ENCODE measurements at regions not wholly inside any gene's neighbourhood (a gene's known extent, or its start where the extent isn't known, plus 50 kb on each side); places are given as distances from the start of the nearest gene placed in this dataset.

DNA sequence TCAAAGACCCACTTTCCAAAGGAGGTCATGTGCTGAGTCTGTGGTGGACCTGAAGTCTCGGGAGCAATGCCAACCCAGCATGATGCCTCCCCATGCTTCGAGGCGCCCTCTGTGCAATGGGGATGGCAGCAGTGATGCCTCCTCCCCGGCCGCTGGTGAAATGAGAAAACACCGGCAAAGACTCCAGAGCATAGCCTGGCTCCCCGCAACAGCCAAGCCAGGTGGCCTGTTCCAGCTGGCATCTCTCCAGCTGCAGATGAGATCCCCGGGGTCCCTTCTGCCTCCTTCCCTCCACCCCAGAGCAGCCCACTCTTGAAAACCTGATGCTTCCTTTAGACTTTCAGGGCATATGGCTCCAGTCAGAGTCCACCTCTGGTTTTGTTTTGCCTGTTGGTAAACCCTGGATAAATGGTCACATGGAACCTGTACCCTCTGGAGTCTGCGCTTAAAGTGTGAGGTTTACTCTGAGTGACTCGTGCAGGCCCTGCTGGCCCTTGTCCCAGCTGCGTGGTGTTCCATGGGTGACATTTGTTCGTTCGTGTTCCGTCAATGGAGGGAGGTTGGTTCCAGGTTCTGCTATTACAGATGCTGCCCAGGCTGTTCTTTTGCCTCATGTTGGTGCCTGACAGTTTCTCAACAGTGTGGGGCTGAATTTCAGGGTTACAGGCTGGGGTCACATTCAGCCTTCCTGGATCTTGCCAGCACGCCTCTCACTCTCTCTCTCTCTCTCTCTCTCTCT lies 181.8 kb upstream of the CIBAR2 start:
- peak in 1 of 2 donors; percentile 54 for DNase-seq
- peaks cover 15 to 40% (median 39%) of the 10 kb centered on the region in 4 donors for H3K4me1 ChIP-seq
- no peaks in the 10 kb centered on the region for H3K9me3 ChIP-seq
- peak overlapping the region in 1 of 5 donors; percentile 21 for H3K27ac ChIP-seq
- H3K4me3 ChIP-seq: no peak overlapping the region
- H3K36me3 ChIP-seq: no peaks in the 10 kb centered on the region
- no peak for TF ChIP-seq POLR2AphosphoS5 (IDR thresholded peaks at IDR 0.05)
- TF ChIP-seq POLR2A (IDR thresholded peaks at IDR 0.05): no peak
- TF ChIP-seq EP300 (IDR thresholded peaks at IDR 0.05): no peak
- TF ChIP-seq, protein P1, sequence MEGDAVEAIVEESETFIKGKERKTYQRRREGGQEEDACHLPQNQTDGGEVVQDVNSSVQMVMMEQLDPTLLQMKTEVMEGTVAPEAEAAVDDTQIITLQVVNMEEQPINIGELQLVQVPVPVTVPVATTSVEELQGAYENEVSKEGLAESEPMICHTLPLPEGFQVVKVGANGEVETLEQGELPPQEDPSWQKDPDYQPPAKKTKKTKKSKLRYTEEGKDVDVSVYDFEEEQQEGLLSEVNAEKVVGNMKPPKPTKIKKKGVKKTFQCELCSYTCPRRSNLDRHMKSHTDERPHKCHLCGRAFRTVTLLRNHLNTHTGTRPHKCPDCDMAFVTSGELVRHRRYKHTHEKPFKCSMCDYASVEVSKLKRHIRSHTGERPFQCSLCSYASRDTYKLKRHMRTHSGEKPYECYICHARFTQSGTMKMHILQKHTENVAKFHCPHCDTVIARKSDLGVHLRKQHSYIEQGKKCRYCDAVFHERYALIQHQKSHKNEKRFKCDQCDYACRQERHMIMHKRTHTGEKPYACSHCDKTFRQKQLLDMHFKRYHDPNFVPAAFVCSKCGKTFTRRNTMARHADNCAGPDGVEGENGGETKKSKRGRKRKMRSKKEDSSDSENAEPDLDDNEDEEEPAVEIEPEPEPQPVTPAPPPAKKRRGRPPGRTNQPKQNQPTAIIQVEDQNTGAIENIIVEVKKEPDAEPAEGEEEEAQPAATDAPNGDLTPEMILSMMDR (IDR thresholded peaks at IDR 0.05): no peak
- WGBS, 5 donors: 49 to 70% (median 54%) methylated on average over 13 to 15 of the region's 15 CpGs
- H3K27me3 ChIP-seq: no peaks in the 10 kb centered on the region
- intact Hi-C loops (cut with DNase I; ENCODE audit: low total_unique reads): no loop called here

DNA sequence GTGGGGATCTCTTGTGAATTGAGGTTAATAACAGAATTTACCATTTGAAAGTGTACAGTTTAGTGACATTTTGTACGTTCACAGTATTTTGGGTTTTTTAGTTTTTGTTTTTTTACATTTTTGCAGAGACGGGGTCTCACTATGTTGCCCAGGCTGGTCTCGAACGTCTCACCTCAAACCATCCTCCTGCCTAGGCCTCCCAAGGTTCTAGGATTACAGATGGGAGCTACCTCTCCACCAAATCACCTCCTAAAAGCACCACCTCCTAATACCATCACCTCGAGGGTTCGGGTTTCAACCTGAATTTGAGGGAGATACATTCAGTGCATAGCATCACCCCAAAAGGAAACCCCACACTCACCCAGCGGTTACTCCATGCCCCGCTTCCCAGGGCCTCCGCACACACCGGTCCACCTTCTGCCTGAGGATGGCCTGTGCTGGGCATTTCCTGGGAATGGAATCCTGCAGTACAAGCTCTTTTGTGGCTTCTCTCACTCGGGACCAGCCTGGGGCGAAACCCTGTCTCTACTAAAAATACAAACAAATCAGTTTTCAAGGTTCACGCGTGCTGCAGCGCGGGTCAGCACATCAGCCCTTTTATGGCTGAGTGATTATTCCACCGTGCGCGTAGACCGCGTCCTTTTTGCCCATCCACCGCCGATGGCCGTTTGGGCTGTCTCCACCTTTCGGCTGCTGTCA lies 182.7 kb upstream of the CIBAR2 start:
- intact Hi-C loops (cut with DNase I; ENCODE audit: low total_unique reads): no loop called here
- 92 to 95% (median 94%) methylated on average over 25 of the region's 25 CpGs for WGBS, 5 donors
- H3K27ac ChIP-seq: no peak overlapping the region
- H3K9me3 ChIP-seq: no peaks in the 10 kb centered on the region
- no peaks in the 10 kb centered on the region for H3K27me3 ChIP-seq
- TF ChIP-seq POLR2A (IDR thresholded peaks at IDR 0.05) (no peak), EP300 (IDR thresholded peaks at IDR 0.05) (no peak), POLR2AphosphoS5 (IDR thresholded peaks at IDR 0.05) (no peak)
- TF ChIP-seq, protein P1 (IDR thresholded peaks at IDR 0.05): no peak
- no peak overlapping the region for H3K4me3 ChIP-seq
- no peak for DNase-seq
- H3K4me1 ChIP-seq: peaks cover 15 to 37% (median 32%) of the 10 kb centered on the region in 4 donors
- H3K36me3 ChIP-seq: no peaks in the 10 kb centered on the region

DNA sequence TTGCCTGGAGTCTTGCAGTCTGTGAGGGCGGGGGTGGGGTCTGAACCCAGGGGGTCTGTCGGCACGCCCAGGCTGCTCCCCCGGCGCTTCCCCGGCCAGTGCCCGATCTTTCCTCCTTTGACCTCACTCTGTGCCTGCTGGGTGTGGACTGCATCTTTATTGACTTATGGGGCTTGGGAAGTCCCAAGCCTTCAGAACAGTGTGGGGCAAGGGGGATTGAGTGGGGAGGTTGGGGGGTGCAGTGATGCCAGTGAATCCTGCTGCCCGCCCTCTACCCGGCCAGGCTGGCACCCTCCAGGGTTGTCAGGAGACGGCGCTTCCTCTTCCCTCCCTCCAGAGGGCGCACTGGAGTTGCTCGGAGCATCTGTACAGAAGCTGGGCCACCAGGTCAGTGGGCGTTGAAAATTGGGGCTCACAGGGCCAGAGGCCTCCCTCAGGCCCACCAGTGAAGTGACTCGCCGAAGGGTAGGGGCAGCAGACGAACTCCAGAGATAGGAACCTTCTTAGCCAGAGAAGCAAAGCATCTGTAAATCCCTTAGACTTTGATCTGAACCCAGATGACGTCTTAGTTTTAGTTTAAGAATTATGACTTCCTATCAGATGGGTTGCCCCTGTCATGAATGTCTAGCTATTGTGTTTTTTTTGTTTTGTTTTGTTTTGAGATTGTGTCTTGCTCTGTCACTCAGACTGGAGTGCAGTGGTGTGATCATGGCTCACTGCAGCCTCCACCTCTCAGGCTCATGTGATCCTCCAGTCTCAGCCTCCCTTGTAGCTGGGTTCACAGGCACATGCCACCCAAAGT lies 184.8 kb upstream of the CIBAR2 start:
- 28 to 45% (median 31%) methylated on average over 11 to 18 of the region's 18 CpGs for WGBS, 5 donors
- H3K36me3 ChIP-seq: no peaks in the 10 kb centered on the region
- intact Hi-C loops (cut with DNase I; ENCODE audit: low total_unique reads): no loop called here
- no peaks in the 10 kb centered on the region for H3K9me3 ChIP-seq
- TF ChIP-seq, protein P1 (IDR thresholded peaks at IDR 0.05): peak in 5 of 7 experiments; percentile 41 to 75 (median 70)
- TF ChIP-seq POLR2A (IDR thresholded peaks at IDR 0.05) (no peak), POLR2AphosphoS5 (IDR thresholded peaks at IDR 0.05) (no peak)
- no peak overlapping the region for H3K27ac ChIP-seq
- peaks cover 13 to 37% (median 28%) of the 10 kb centered on the region in 4 donors for H3K4me1 ChIP-seq
- no peaks in the 10 kb centered on the region for H3K27me3 ChIP-seq
- peak; percentile 63 to 71 for DNase-seq
- H3K4me3 ChIP-seq: no peak overlapping the region

DNA sequence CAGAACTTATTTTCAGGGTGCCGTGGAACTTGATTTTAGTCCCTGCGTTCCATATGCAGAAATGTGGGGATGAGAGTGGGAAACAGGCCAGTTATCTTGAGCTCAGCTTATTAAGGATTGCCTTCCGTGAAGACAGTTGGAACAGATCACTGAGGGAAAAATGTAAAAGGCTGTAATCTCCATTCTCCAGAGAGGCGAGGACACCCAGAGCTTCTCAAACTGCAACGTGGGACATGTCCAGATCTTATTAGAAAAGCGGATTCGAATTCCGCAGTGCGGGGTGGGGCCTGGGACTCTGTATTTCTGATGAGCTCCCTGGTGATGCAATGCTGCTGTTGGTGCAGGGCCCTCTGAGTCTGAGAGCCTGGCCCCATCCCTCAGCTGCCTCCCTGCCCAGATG lies 185.6 kb upstream of the CIBAR2 start:
- Histone ChIP-seq H3K27ac (no peak overlapping the region), H3K4me3 (no peak overlapping the region), H3K9me3 (no peaks in the 10 kb centered on the region), H3K36me3 (no peaks in the 10 kb centered on the region), H3K27me3 (peaks cover 0 to under 1% (median 0%) of the 10 kb centered on the region in 3 donors), H3K4me1 (peaks cover 20 to 45% (median 36%) of the 10 kb centered on the region in 4 donors)
- no peak for DNase-seq
- WGBS, 5 donors: 87 to 92% (median 90%) methylated on average over 9 of the region's 9 CpGs
- TF ChIP-seq POLR2A (IDR thresholded peaks at IDR 0.05) (no peak), POLR2AphosphoS5 (IDR thresholded peaks at IDR 0.05) (no peak)
- intact Hi-C loops (cut with DNase I; ENCODE audit: low total_unique reads): no loop called here
